GM23338 (cell line): ENCODE measurements at regions not wholly inside any gene's neighbourhood (a gene's known extent, or its start where the extent isn't known, plus 50 kb on each side); places are given as distances from the start of the nearest gene placed in this dataset.

Experiments used
- ATAC-seq: fragments of 200-7000 bp; cut with Tn5 transposase; 3 replicates; pipeline ENCODE4 v1.9.1; 2020
- DNase-seq: peaks from one replicate; pipeline ENCODE4 v3.0.0-alpha.2; 2015; ENCODE audit warnings: low spot score
- H2AFZ ChIP-seq: fragments of 200-600 bp; sonication (generic); 2 replicates; pipeline ENCODE4 v1.8.0; 2016; ENCODE audit warnings: antibody characterized with exemption, mild to moderate bottlenecking, moderate library complexity
- H3F3A ChIP-seq: fragments of 200-600 bp; sonication (generic); replicated peaks from 2 replicates; pipeline ENCODE4 v1.8.0; 2017; ENCODE audit warnings: antibody characterized with exemption, mixed run types, low read depth
- H3K27ac ChIP-seq: fragments of 200-600 bp; sonication (generic); 2 replicates; pipeline ENCODE4 v1.6.1; 2016; ENCODE audit warnings: low read depth
- H3K27me3 ChIP-seq: fragments of 200-600 bp; sonication (generic); 2 replicates; pipeline ENCODE4 v1.8.0; 2016; ENCODE audit warnings: mild to moderate bottlenecking, mixed run types, moderate library complexity; ENCODE audit not compliant: insufficient read depth
- H3K36me3 ChIP-seq: fragments of 200-600 bp; sonication (generic); 2 replicates; pipeline ENCODE4 v1.8.0; 2016; ENCODE audit warnings: mild to moderate bottlenecking; ENCODE audit not compliant: insufficient read depth
- H3K4me1 ChIP-seq: fragments of 200-600 bp; sonication (generic); 2 replicates; pipeline ENCODE4 v1.8.0; 2016; ENCODE audit warnings: mild to moderate bottlenecking, moderate library complexity; ENCODE audit not compliant: insufficient read depth
- H3K4me2 ChIP-seq: fragments of 200-600 bp; sonication (generic); 2 replicates; pipeline ENCODE4 v1.7.1; 2017; ENCODE audit warnings: mixed run types
- H3K4me3 ChIP-seq: fragments of 200-600 bp; sonication (generic); 2 replicates; pipeline ENCODE4 v1.6.1; 2016; ENCODE audit warnings: mixed run types
- H3K79me2 ChIP-seq: fragments of 200-600 bp; sonication (generic); replicated peaks from 2 replicates; pipeline ENCODE4 v1.8.0; 2017; ENCODE audit warnings: mild to moderate bottlenecking; ENCODE audit not compliant: insufficient read depth
- H3K9me2 ChIP-seq: fragments of 200-600 bp; sonication (generic); 2 replicates; pipeline ENCODE4 v1.8.0; 2017; ENCODE audit not compliant: insufficient read depth
- H4K20me1 ChIP-seq: fragments of 200-600 bp; sonication (generic); replicated peaks from 2 replicates; pipeline ENCODE4 v1.8.0; 2017; ENCODE audit warnings: mild to moderate bottlenecking; ENCODE audit not compliant: insufficient read depth
- H3K27ac Mint-ChIP-seq: 2 replicates; pipeline ENCODE4 v1.8.0; 2020; ENCODE audit warnings: inconsistent platforms, mild to moderate bottlenecking, moderate library complexity, mixed read lengths
- H3K27me3 Mint-ChIP-seq: 3 replicates; pipeline ENCODE4 v1.8.0; 2022; ENCODE audit warnings: low read depth, mild to moderate bottlenecking, moderate library complexity, mixed read lengths, inconsistent platforms; ENCODE audit not compliant: insufficient read depth, poor library complexity
- H3K36me3 Mint-ChIP-seq: 3 replicates; pipeline ENCODE4 v1.8.0; 2021; ENCODE audit warnings: low read depth, mild to moderate bottlenecking, inconsistent platforms, moderate library complexity, mixed read lengths
- H3K4me1 Mint-ChIP-seq: 3 replicates; pipeline ENCODE4 v1.8.0; 2020; ENCODE audit warnings: mild to moderate bottlenecking, inconsistent platforms, mixed read lengths
- H3K4me3 Mint-ChIP-seq: 3 replicates; pipeline ENCODE4 v1.8.0; 2021; ENCODE audit warnings: moderate library complexity, mild to moderate bottlenecking, inconsistent platforms, mixed read lengths
- H3K9me3 Mint-ChIP-seq: 3 replicates; pipeline ENCODE4 v1.8.0; 2020; ENCODE audit warnings: moderate library complexity, mild to moderate bottlenecking, inconsistent platforms, mixed read lengths
- CREB1 ChIP-seq: fragments of 250-450 bp; sonication (Bioruptor Pico); IDR thresholded peaks from 2 replicates; pipeline ENCODE4 v1.5.0; 2020; ENCODE audit warnings: low read depth, mild to moderate bottlenecking, moderate library complexity
- CTCF ChIP-seq, 2 experiments: fragments of 200-600 bp in 1 of 2; sonication (generic) in 1 of 2; conservative IDR thresholded peaks; 2 replicates each; pipeline versions ENCODE4 v1.5.1 to v1.6.1; 2016 to 2017; ENCODE audit warnings: antibody characterized with exemption in 2 of 2, low read depth in 2 of 2, mild to moderate bottlenecking in 2 of 2, moderate library complexity in 1 of 2
- EZH2 ChIP-seq: fragments of 200-600 bp; sonication (generic); IDR thresholded peaks from one replicate; pipeline ENCODE4 v1.8.0; 2017; ENCODE audit warnings: antibody characterized with exemption, mild to moderate bottlenecking, low read depth; ENCODE audit not compliant: unreplicated experiment
- EZH2phosphoT487 ChIP-seq: fragments of 200-600 bp; sonication (generic); IDR thresholded peaks from one replicate; pipeline ENCODE4 v1.8.1; 2018; ENCODE audit warnings: antibody characterized with exemption; ENCODE audit not compliant: unreplicated experiment
- JUNB ChIP-seq: IDR thresholded peaks from one replicate; pipeline ENCODE4 v1.6.1; 2016; ENCODE audit warnings: antibody characterized with exemption; ENCODE audit not compliant: unreplicated experiment
- NANOG ChIP-seq: IDR thresholded peaks from 2 replicates; pipeline ENCODE4 v1.6.1; 2016; ENCODE audit warnings: antibody characterized with exemption, borderline replicate concordance
- POLR2AphosphoS5 ChIP-seq: IDR thresholded peaks from 2 replicates; pipeline ENCODE4 v1.6.1; 2016; ENCODE audit warnings: antibody characterized with exemption, low read depth
- REST ChIP-seq: IDR thresholded peaks from one replicate; pipeline ENCODE4 v1.6.1; 2018; ENCODE audit warnings: antibody characterized with exemption; ENCODE audit not compliant: unreplicated experiment
- STAT1 ChIP-seq: IDR thresholded peaks from one replicate; pipeline ENCODE4 v1.6.1; 2016; ENCODE audit warnings: antibody characterized with exemption; ENCODE audit not compliant: unreplicated experiment
- ZNF114 ChIP-seq: fragments of 250-450 bp; sonication (Bioruptor Pico); IDR thresholded peaks from 2 replicates; pipeline ENCODE4 v1.5.0; 2020; ENCODE audit warnings: mild to moderate bottlenecking, moderate library complexity
- ZNF331 ChIP-seq: fragments of 250-450 bp; sonication (Bioruptor Pico); IDR thresholded peaks from 2 replicates; pipeline ENCODE4 v1.5.0; 2020; ENCODE audit warnings: low read depth, mild to moderate bottlenecking, moderate library complexity
- ZNF462 ChIP-seq: fragments of 250-450 bp; sonication (Bioruptor Pico); IDR thresholded peaks from 2 replicates; pipeline ENCODE4 v1.5.0; 2020; ENCODE audit warnings: mild to moderate bottlenecking, moderate library complexity

GRCh38 chr7:86574006-86574405, 69.7 kb upstream of the GRM3 start (continued):
- TF ChIP-seq REST (no peak), EZH2 (no peak), ZNF331 (no peak), STAT1 (no peak), EZH2phosphoT487 (no peak)

- Mint-ChIP-seq H3K4me1 (no peaks in the 10 kb centered on the region), H3K36me3 (no peaks in the 10 kb centered on the region), H3K27me3 (no peaks in the 10 kb centered on the region), H3K9me3 (no peaks in the 10 kb centered on the region), H3K4me3 (no peak overlapping the region), H3K27ac (no peak overlapping the region)
- no peaks in the 10 kb centered on the region for H3K9me2 ChIP-seq
- H3K27me3 ChIP-seq, result no peaks in the 10 kb centered on the region
- DNase-seq (no peak), ATAC-seq (no peak)
- no peak overlapping the region for H3K4me3 ChIP-seq
- no peaks in the 10 kb centered on the region for H3K79me2 ChIP-seq
- H3K4me1 ChIP-seq, result no peaks in the 10 kb centered on the region
- no peak overlapping the region for H2AFZ ChIP-seq
- H3K4me2 ChIP-seq, result no peak overlapping the region
- H3K36me3 ChIP-seq, result no peaks in the 10 kb centered on the region
- no peaks in the 10 kb centered on the region for H3F3A ChIP-seq
- H3K27ac ChIP-seq, result no peak overlapping the region
- no peaks in the 10 kb centered on the region for H4K20me1 ChIP-seq
- TF ChIP-seq ZNF114 (no peak), CREB1 (CRISPR knock-in tag) (no peak), JUNB (no peak), ZNF462 (CRISPR knock-in tag) (no peak), NANOG (no peak), POLR2AphosphoS5 (no peak), CTCF (conservative IDR thresholded peaks at IDR 0.05; ENCODE audit: low read depth in 2 of 2) (no peak)
These were observed 84.8 kb upstream of the GRM3 start for GRCh38 chr7:86558680-86559501.
